ENCODE measurements at regions not wholly inside any gene's neighbourhood (a gene's known extent, or its start where the extent isn't known, plus 50 kb on each side); places are given as distances from the start of the nearest gene placed in this dataset.

DNA sequence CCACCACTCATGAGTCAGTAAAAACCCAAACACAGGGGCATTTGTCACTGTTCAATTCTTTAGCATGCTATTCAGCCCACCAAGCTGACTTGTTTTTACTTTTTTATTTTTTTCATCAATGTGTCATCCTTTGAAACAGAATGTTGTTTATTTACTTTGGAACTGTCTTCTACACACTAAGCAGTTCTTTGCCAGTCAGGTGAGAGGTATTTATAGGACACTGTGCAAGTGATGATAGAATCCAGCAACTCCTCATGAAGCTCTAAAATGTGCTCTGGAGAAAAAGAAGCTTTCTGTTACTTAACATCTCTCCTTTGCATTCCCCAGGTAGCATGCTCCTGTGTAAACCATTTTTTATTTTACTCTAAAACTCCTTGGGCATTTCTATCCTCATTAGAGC lies 582.0 kb upstream of the TMPRSS15 start:
- TF ChIP-seq, protein P1, sequence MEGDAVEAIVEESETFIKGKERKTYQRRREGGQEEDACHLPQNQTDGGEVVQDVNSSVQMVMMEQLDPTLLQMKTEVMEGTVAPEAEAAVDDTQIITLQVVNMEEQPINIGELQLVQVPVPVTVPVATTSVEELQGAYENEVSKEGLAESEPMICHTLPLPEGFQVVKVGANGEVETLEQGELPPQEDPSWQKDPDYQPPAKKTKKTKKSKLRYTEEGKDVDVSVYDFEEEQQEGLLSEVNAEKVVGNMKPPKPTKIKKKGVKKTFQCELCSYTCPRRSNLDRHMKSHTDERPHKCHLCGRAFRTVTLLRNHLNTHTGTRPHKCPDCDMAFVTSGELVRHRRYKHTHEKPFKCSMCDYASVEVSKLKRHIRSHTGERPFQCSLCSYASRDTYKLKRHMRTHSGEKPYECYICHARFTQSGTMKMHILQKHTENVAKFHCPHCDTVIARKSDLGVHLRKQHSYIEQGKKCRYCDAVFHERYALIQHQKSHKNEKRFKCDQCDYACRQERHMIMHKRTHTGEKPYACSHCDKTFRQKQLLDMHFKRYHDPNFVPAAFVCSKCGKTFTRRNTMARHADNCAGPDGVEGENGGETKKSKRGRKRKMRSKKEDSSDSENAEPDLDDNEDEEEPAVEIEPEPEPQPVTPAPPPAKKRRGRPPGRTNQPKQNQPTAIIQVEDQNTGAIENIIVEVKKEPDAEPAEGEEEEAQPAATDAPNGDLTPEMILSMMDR (IDR thresholded peaks at IDR 0.05), result no peak
- no peak for TF ChIP-seq POLR2A (IDR thresholded peaks at IDR 0.05)
